Panc1 (cell line): ENCODE measurements at regions not wholly inside any gene's neighbourhood (a gene's known extent, or its start where the extent isn't known, plus 50 kb on each side); places are given as distances from the start of the nearest gene placed in this dataset.

ENCODE experiments used
- ATAC-seq: fragments of 200-7000 bp; cut with Tn5 transposase; 2 replicates; pipeline ENCODE4 v1.9.1; 2020; ENCODE audit warnings: mild to moderate bottlenecking, moderate library complexity
- BruUV-seq: library from RNA; stranded (reverse); fragments of 400-500 nt; replicated peaks from 2 replicates; lab custom pipeline; 2021; lab: Mats Ljungman, UMichigan
- CTCF ChIA-PET: fragments of 300-600 bp; sonication (Branson Sonifier 250); formaldehyde crosslinking; loops from one replicate; lab custom pipeline; 2022; ENCODE audit warnings: antibody characterized with exemption; lab: Charles Lee
- POLR2A ChIA-PET: fragments of 300-600 bp; sonication (Branson Sonifier 250); formaldehyde crosslinking; loops from one replicate; lab custom pipeline; 2022; ENCODE audit warnings: antibody characterized with exemption; lab: Charles Lee
- DNase-seq: peaks from one replicate; pipeline ENCODE4 v3.0.0-alpha.2; 2010; ENCODE audit warnings: low read depth, low spot score
- H3K27ac ChIP-seq: 2 replicates; pipeline ENCODE4 v1.5.1; 2011; ENCODE audit warnings: mild to moderate bottlenecking, low read length, inconsistent platforms
- H3K27me3 ChIP-seq: fragments of 200-500 bp; sonication (Bioruptor generic); 2 replicates; pipeline ENCODE4 v1.6.0; 2014; ENCODE audit warnings: low read length, inconsistent platforms; ENCODE audit not compliant: control insufficient read depth, insufficient read depth
- H3K36me3 ChIP-seq: fragments of 200-500 bp; sonication (Bioruptor generic); 2 replicates; pipeline ENCODE4 v1.5.1; 2014; ENCODE audit warnings: inconsistent platforms, mild to moderate bottlenecking, low read length, moderate library complexity; ENCODE audit not compliant: control insufficient read depth, insufficient read depth
- H3K4me1 ChIP-seq: 2 replicates; pipeline ENCODE4 v1.5.1; 2011; ENCODE audit warnings: inconsistent platforms, mild to moderate bottlenecking, low read length, moderate library complexity; ENCODE audit not compliant: control insufficient read depth, insufficient read depth
- H3K4me3 ChIP-seq, 2 experiments: 2 replicates each; pipeline ENCODE4 v1.5.1; 2011 to 2012; ENCODE audit warnings: low read depth in 2 of 2, low read length in 2 of 2, mild to moderate bottlenecking in 2 of 2, inconsistent platforms in 1 of 2, moderate library complexity in 1 of 2
- H3K9me3 ChIP-seq: fragments of 200-500 bp; sonication (Bioruptor generic); 2 replicates; pipeline ENCODE4 v1.5.1; 2014; ENCODE audit warnings: low read depth, mild to moderate bottlenecking, inconsistent platforms, low read length, moderate library complexity; ENCODE audit not compliant: control insufficient read depth, insufficient read depth
- POLR2AphosphoS5 ChIP-seq: IDR thresholded peaks from 2 replicates; pipeline ENCODE4 v1.6.1; 2012; ENCODE audit warnings: mild to moderate bottlenecking, low read depth, low read length, moderate library complexity
- REST ChIP-seq, 2 experiments: IDR thresholded peaks; 2 replicates each; pipeline ENCODE4 v1.6.1; 2011 to 2012; ENCODE audit warnings: low read depth in 2 of 2, control low read depth in 1 of 2, low read length in 1 of 2, mild to moderate bottlenecking in 1 of 2, moderate library complexity in 1 of 2; ENCODE audit not compliant: insufficient read depth in 1 of 2
- SIN3A ChIP-seq: IDR thresholded peaks from 2 replicates; pipeline ENCODE4 v1.6.1; 2012; ENCODE audit warnings: low read depth, mild to moderate bottlenecking, low read length, moderate library complexity, borderline replicate concordance; ENCODE audit not compliant: insufficient read depth
- TCF7L2 ChIP-seq: IDR thresholded peaks from 2 replicates; pipeline ENCODE4 v1.6.1; 2011; ENCODE audit warnings: mild to moderate bottlenecking, low read depth, low read length, inconsistent platforms
- in situ Hi-C: cut with HindIII; loops from 2 replicates; pipeline ENCODE4 v1.10.0; 2016; ENCODE audit warnings: low sequenced_read_pairs, low pct_unique_long_range_greater_than_20kb
- intact Hi-C: fragments of 100-400 bp; cut with micrococcal nuclease; formaldehyde crosslinking; loops from one replicate; pipeline ENCODE4 v1.10.0; 2022; ENCODE audit not compliant: unreplicated experiment
- TF ChIP-seq, protein P1 (sequence below): fragments of 450-650 bp; IDR thresholded peaks from 2 replicates; pipeline ENCODE4 v1.5.1; 2017; ENCODE audit warnings: mild to moderate bottlenecking

GRCh38 chr1:214977110-214977509 is 105.4 kb upstream of the KCNK2 start:
- BruUV-seq: no TSS peak
- Histone ChIP-seq H3K9me3 (no peaks in the 10 kb centered on the region), H3K4me1 (no peaks in the 10 kb centered on the region), H3K4me3 (no peak overlapping the region), H3K27ac (no peak overlapping the region), H3K27me3 (no peaks in the 10 kb centered on the region; the same call in 1 of the 2 replicates), H3K36me3 (no peaks in the 10 kb centered on the region)
- no peak for ATAC-seq
- in situ Hi-C loops: no loop called here
- ChIA-PET POLR2A (no interaction called here), CTCF (no interaction called here)
- DNase-seq: no peak
- TF ChIP-seq TCF7L2 (no peak), POLR2AphosphoS5 (no peak), REST (IDR thresholded peaks at IDR 0.05; ENCODE audit: insufficient read depth in 1 of 2, low read depth in 2 of 2, low read length in 1 of 2) (no peak), SIN3A (no peak)
- TF ChIP-seq, protein P1, sequence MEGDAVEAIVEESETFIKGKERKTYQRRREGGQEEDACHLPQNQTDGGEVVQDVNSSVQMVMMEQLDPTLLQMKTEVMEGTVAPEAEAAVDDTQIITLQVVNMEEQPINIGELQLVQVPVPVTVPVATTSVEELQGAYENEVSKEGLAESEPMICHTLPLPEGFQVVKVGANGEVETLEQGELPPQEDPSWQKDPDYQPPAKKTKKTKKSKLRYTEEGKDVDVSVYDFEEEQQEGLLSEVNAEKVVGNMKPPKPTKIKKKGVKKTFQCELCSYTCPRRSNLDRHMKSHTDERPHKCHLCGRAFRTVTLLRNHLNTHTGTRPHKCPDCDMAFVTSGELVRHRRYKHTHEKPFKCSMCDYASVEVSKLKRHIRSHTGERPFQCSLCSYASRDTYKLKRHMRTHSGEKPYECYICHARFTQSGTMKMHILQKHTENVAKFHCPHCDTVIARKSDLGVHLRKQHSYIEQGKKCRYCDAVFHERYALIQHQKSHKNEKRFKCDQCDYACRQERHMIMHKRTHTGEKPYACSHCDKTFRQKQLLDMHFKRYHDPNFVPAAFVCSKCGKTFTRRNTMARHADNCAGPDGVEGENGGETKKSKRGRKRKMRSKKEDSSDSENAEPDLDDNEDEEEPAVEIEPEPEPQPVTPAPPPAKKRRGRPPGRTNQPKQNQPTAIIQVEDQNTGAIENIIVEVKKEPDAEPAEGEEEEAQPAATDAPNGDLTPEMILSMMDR: no peak
- intact Hi-C loops: no loop called here

DNA sequence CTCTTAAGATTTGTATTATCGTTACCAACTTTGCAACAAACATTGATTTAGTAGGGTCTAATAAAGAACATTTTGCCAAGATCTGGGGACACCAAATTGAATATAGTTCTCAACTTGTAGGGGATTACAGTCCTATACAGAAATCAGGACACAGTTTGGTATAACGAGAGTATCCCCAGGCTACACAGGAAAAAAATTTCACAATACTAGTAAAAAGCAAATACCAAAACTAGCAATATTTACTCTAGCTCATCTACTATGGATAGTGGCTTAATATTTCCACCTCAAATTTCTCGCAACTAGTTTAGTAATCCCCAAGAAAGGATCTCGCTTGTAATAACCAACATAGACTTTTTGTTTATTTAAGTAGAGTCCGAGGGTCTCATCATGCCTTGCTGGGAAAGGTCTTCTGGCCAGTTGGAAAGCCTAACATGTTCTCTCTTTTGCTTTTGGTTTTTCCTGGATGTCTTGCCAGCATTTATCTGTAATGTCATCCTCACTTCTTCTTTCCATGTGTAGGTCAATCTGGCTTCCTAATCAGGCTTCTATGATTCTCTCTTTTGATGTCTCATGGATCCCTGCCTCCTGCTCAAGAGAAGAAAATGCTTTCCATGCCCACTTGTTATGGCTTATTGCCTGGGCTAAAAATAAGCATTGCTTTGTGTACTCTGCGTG is 104.7 kb upstream of the KCNK2 start:
- ChIA-PET CTCF (no interaction called here), POLR2A (no interaction called here)
- TF ChIP-seq TCF7L2 (no peak), REST (IDR thresholded peaks at IDR 0.05; ENCODE audit: insufficient read depth in 1 of 2, low read depth in 2 of 2, low read length in 1 of 2) (no peak), SIN3A (no peak), POLR2AphosphoS5 (no peak)
- TF ChIP-seq, protein P1: no peak
- Histone ChIP-seq H3K36me3 (no peaks in the 10 kb centered on the region), H3K4me3 (no peak overlapping the region), H3K27ac (no peak overlapping the region), H3K4me1 (no peaks in the 10 kb centered on the region), H3K9me3 (no peaks in the 10 kb centered on the region), H3K27me3 (no peaks in the 10 kb centered on the region; the same call in 1 of the 2 replicates)
- in situ Hi-C loops: no loop called here
- no peak for ATAC-seq
- intact Hi-C loops: no loop called here
- DNase-seq: no peak
- no TSS peak for BruUV-seq
